Fibroblast of lung (primary cell): ENCODE measurements at regions not wholly inside any gene's neighbourhood (a gene's known extent, or its start where the extent isn't known, plus 50 kb on each side); places are given as distances from the start of the nearest gene placed in this dataset.

Experiments
- DNase-seq, 2 donors: peaks; one replicate each; pipeline versions ENCODE4 v3.0.0 to v3.0.0-alpha.2; 2010; ENCODE audit warnings: low read depth in 2 of 2
- H2AFZ ChIP-seq: 2 replicates; pipeline ENCODE4 v1.5.1; 2012; ENCODE audit warnings: low read length, control low read depth, inconsistent platforms
- H3K27ac ChIP-seq: 2 replicates; pipeline ENCODE4 v1.5.1; 2011; ENCODE audit warnings: low read length, control low read depth; ENCODE audit not compliant: insufficient read depth
- H3K27me3 ChIP-seq: 2 replicates; pipeline ENCODE4 v1.5.1; 2011; ENCODE audit warnings: mild to moderate bottlenecking, low read length; ENCODE audit not compliant: control insufficient read depth, insufficient read depth
- H3K36me3 ChIP-seq: 2 replicates; pipeline ENCODE4 v1.5.1; 2011; ENCODE audit warnings: low read length; ENCODE audit not compliant: control insufficient read depth, insufficient read depth
- H3K4me1 ChIP-seq: 2 replicates; pipeline ENCODE4 v1.5.1; 2011; ENCODE audit warnings: low read length; ENCODE audit not compliant: control insufficient read depth, insufficient read depth; ENCODE audit errors: extremely low read depth
- H3K4me2 ChIP-seq: 2 replicates; pipeline ENCODE4 v1.5.1; 2011; ENCODE audit warnings: low read length, control low read depth; ENCODE audit not compliant: insufficient read depth; ENCODE audit errors: extremely low read depth
- H3K4me3 ChIP-seq, 4 experiments: fragments of 200-600 bp in 1 of 4; sonication (generic) in 1 of 4; replicated peaks in 1 of 4; 2 replicates each; pipeline ENCODE4 v1.5.1; 2011 to 2016; ENCODE audit warnings: low read length in 4 of 4, low read depth in 3 of 4, mild to moderate bottlenecking in 3 of 4, control low read depth in 2 of 4, inconsistent platforms in 1 of 4, mixed read lengths in 1 of 4; ENCODE audit not compliant: insufficient read depth in 1 of 4; ENCODE audit errors: control extremely low read depth in 1 of 4
- H3K79me2 ChIP-seq: 2 replicates; pipeline ENCODE4 v1.5.1; 2012; ENCODE audit warnings: mild to moderate bottlenecking, low read length, inconsistent platforms; ENCODE audit not compliant: control insufficient read depth, insufficient read depth
- H3K9ac ChIP-seq: 2 replicates; pipeline ENCODE4 v1.5.1; 2011; ENCODE audit warnings: mild to moderate bottlenecking, low read length, control low read depth; ENCODE audit not compliant: insufficient read depth
- H3K9me3 ChIP-seq: 2 replicates; pipeline ENCODE4 v1.5.1; 2012; ENCODE audit warnings: low read depth, low read length; ENCODE audit not compliant: control insufficient read depth, insufficient read depth
- H4K20me1 ChIP-seq: 2 replicates; pipeline ENCODE4 v1.5.1; 2011; ENCODE audit warnings: low read length; ENCODE audit not compliant: control insufficient read depth, insufficient read depth; ENCODE audit errors: extremely low read depth
- CTCF ChIP-seq, 2 donors: IDR thresholded peaks in 1 of 2; conservative IDR thresholded peaks in 1 of 2; 1 replicate in 1 of 2; 2 replicates in 1 of 2; pipeline ENCODE4 v1.5.1; 2011 to 2012; ENCODE audit warnings: low read length in 2 of 2, control low read depth in 1 of 2, inconsistent platforms in 1 of 2, low read depth in 1 of 2, mild to moderate bottlenecking in 1 of 2
- EZH2 ChIP-seq: IDR thresholded peaks from 2 replicates; pipeline ENCODE4 v1.5.1; 2012; ENCODE audit warnings: low read length, control low read depth, mild to moderate bottlenecking; ENCODE audit errors: missing control alignments

- no peaks in the 10 kb centered on the region for H3K9me3 ChIP-seq
- DNase-seq = no peak
- no peak overlapping the region for H3K4me3 ChIP-seq
- TF ChIP-seq EZH2 = no peak
- no peak for TF ChIP-seq CTCF (conservative IDR thresholded peaks at IDR 0.05 in 1 of 2, IDR thresholded peaks at IDR 0.05 in 1 of 2; ENCODE audit: low read depth in 1 of 2, low read length in 2 of 2)
- no peak overlapping the region for H2AFZ ChIP-seq
- H3K4me1 ChIP-seq = no peaks in the 10 kb centered on the region
- no peaks in the 10 kb centered on the region for H3K36me3 ChIP-seq
- H3K79me2 ChIP-seq = no peaks in the 10 kb centered on the region
- no peaks in the 10 kb centered on the region for H4K20me1 ChIP-seq
- no peak overlapping the region for H3K9ac ChIP-seq
- no peaks in the 10 kb centered on the region for H3K27me3 ChIP-seq
- H3K4me2 ChIP-seq = no peak overlapping the region
- H3K27ac ChIP-seq = no peak overlapping the region
Observed at GRCh38 chr4:18231726-18232125, 210.2 kb upstream of the LCORL start.

GRCh38 chr4:18227880-18228279 is 206.3 kb upstream of the LCORL start:
- Histone ChIP-seq H3K9me3 (no peaks in the 10 kb centered on the region), H3K4me3 (no peak overlapping the region), H4K20me1 (no peaks in the 10 kb centered on the region), H3K79me2 (no peaks in the 10 kb centered on the region), H3K27ac (no peak overlapping the region), H3K9ac (no peak overlapping the region), H3K36me3 (no peaks in the 10 kb centered on the region), H3K4me1 (no peaks in the 10 kb centered on the region), H2AFZ (no peak overlapping the region), H3K4me2 (no peak overlapping the region), H3K27me3 (no peaks in the 10 kb centered on the region)
- TF ChIP-seq EZH2 (no peak), CTCF (conservative IDR thresholded peaks at IDR 0.05 in 1 of 2, IDR thresholded peaks at IDR 0.05 in 1 of 2; ENCODE audit: low read depth in 1 of 2, low read length in 2 of 2) (no peak)
- no peak for DNase-seq

- no peaks in the 10 kb centered on the region for H3K27me3 ChIP-seq
- no peak overlapping the region for H3K27ac ChIP-seq
- no peaks in the 10 kb centered on the region for H3K9me3 ChIP-seq
- H3K4me1 ChIP-seq = no peaks in the 10 kb centered on the region
- no peaks in the 10 kb centered on the region for H4K20me1 ChIP-seq
- no peaks in the 10 kb centered on the region for H3K79me2 ChIP-seq
- no peaks in the 10 kb centered on the region for H3K36me3 ChIP-seq
- DNase-seq = no peak
- H3K9ac ChIP-seq = no peak overlapping the region
- no peak overlapping the region for H3K4me3 ChIP-seq
- TF ChIP-seq EZH2 (no peak), CTCF (conservative IDR thresholded peaks at IDR 0.05 in 1 of 2, IDR thresholded peaks at IDR 0.05 in 1 of 2; ENCODE audit: low read depth in 1 of 2, low read length in 2 of 2) (no peak)
- no peak overlapping the region for H3K4me2 ChIP-seq
- no peak overlapping the region for H2AFZ ChIP-seq
Observed at GRCh38 chr4:18214411-18215055, 193.0 kb upstream of the LCORL start.
